ENCODE measurements at regions not wholly inside any gene's neighbourhood (a gene's known extent, or its start where the extent isn't known, plus 50 kb on each side); places are given as distances from the start of the nearest gene placed in this dataset.

DNA sequence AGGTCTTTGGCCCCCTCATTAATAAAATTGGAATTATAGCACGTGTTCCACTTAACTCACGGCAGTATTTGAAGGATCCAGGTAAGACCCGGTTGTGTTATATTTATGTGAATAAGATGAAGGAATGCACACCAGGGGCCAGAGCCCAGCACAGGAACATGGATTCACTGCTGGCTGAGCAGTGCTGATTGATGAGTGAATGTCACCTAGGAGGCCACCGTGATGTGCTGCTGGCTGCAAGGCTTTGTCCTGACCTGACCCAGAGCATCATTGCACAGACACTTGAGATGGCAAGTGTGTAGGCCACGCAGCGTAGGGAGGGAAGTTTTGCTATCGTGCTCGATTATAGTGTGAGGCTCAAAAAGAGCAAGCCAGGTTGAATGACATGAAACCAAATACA, 350.7 kb upstream of the MGMT start:
- no peak for TF ChIP-seq EZH2 (IDR thresholded peaks at IDR 0.05; ENCODE audit: borderline replicate concordance, low read depth, low read length, severe bottlenecking)
- TF ChIP-seq, protein P1, sequence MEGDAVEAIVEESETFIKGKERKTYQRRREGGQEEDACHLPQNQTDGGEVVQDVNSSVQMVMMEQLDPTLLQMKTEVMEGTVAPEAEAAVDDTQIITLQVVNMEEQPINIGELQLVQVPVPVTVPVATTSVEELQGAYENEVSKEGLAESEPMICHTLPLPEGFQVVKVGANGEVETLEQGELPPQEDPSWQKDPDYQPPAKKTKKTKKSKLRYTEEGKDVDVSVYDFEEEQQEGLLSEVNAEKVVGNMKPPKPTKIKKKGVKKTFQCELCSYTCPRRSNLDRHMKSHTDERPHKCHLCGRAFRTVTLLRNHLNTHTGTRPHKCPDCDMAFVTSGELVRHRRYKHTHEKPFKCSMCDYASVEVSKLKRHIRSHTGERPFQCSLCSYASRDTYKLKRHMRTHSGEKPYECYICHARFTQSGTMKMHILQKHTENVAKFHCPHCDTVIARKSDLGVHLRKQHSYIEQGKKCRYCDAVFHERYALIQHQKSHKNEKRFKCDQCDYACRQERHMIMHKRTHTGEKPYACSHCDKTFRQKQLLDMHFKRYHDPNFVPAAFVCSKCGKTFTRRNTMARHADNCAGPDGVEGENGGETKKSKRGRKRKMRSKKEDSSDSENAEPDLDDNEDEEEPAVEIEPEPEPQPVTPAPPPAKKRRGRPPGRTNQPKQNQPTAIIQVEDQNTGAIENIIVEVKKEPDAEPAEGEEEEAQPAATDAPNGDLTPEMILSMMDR (IDR thresholded peaks at IDR 0.05; ENCODE audit: borderline replicate concordance, extremely low read depth, low read length, poor library complexity, severe bottlenecking): no peak
